SJSA1 (cell line): ENCODE measurements at regions not wholly inside any gene's neighbourhood (a gene's known extent, or its start where the extent isn't known, plus 50 kb on each side); places are given as distances from the start of the nearest gene placed in this dataset.
A peak's percentile ranks its signal among the peaks of the same experiment; 100 is the strongest.

Experiments
- DNase-seq, 2 experiments: peaks; one replicate each; pipeline ENCODE4 v3.0.0-alpha.2; 2015 to 2020; ENCODE audit warnings: low spot score in 2 of 2, low read depth in 1 of 2
- H3K27ac ChIP-seq: fragments of 250-450 bp; sonication (Bioruptor Pico); 2 replicates; pipeline ENCODE4 v1.5.1; 2020; ENCODE audit warnings: mild to moderate bottlenecking, moderate library complexity
- H3K27me3 ChIP-seq: fragments of 250-450 bp; sonication (Bioruptor Pico); replicated peaks from 2 replicates; pipeline ENCODE4 v1.5.1; 2020; ENCODE audit warnings: mild to moderate bottlenecking, moderate library complexity
- H3K36me3 ChIP-seq: fragments of 250-450 bp; sonication (Bioruptor Pico); 2 replicates; pipeline ENCODE4 v1.5.1; 2020; ENCODE audit warnings: mild to moderate bottlenecking
- H3K4me1 ChIP-seq: fragments of 250-450 bp; sonication (Bioruptor Pico); replicated peaks from 2 replicates; pipeline ENCODE4 v1.6.1; 2021; ENCODE audit warnings: mild to moderate bottlenecking
- H3K4me3 ChIP-seq: fragments of 250-450 bp; sonication (Bioruptor Pico); 2 replicates; pipeline ENCODE4 v1.5.1; 2020; ENCODE audit warnings: mild to moderate bottlenecking
- H3K9me3 ChIP-seq: fragments of 250-450 bp; sonication (Bioruptor Pico); replicated peaks from 2 replicates; pipeline ENCODE4 v1.5.1; 2020; ENCODE audit warnings: mild to moderate bottlenecking

DNA sequence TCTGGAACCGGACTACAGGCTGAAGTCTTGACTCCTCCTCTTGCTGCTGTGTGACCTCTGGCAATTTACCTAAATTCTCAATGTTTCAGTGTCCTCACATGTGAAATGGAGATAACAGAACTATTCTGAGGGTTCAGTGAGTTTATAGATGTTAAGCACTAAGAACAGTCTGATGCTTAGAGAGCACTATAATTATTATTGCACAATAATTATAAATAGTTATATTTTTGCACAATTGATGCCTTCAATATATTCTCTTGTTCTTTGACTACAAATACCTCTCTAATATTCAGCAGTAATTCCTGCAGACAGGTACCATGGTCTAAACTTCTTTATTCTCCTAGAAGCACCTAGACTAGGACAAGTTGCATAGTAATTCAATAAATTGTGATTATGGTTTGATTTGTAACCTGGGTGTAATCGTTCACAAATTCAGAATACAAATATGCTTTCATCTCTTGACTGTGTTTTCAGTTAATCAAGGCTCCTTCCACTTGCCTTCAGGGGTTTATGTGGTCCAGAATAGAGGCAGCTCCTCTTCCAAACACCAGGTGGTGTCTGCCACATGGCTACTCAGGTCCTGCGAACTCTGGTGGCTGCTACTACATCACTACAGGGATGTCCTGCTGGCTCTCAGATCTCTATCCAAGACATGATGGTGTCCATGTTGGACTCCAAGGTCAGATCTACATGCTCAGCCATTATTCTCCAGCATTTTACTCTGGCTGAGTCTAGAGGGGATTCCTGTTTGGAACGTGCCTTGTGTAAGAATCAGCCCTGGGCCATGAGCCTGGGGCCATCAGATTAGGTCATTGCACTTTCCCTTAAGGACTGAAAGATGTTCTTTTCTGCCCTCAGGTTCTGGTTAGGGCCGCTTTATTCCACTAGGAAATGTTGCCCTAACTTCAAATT is 103.4 kb downstream of the QRFPR start:
- 0 out of 2 replicates have a peak, but pooled peaks cover 4% of the 10 kb centered on the region for H3K4me1 ChIP-seq
- H3K9me3 ChIP-seq: no peaks in the 10 kb centered on the region
- no peak overlapping the region for H3K4me3 ChIP-seq
- DNase-seq: no peak
- H3K27me3 ChIP-seq: no peaks in the 10 kb centered on the region
- no peak overlapping the region for H3K27ac ChIP-seq
- no peaks in the 10 kb centered on the region for H3K36me3 ChIP-seq

- Histone ChIP-seq H3K27ac (no peak overlapping the region), H3K4me3 (no peak overlapping the region), H3K9me3 (no peaks in the 10 kb centered on the region), H3K27me3 (no peaks in the 10 kb centered on the region), H3K36me3 (no peaks in the 10 kb centered on the region), H3K4me1 (0 out of 2 replicates have a peak, but pooled peaks cover 4% of the 10 kb centered on the region)
- DNase-seq: no peak
These were observed 107.6 kb downstream of the QRFPR start for GRCh38 chr4:121273191-121273590.

- no peaks in the 10 kb centered on the region for H3K9me3 ChIP-seq
- H3K4me3 ChIP-seq: no peak overlapping the region
- peak in 1 of 2 experiments; percentile 27 for DNase-seq
- no peaks in the 10 kb centered on the region for H3K27me3 ChIP-seq
- 0 out of 2 replicates have a peak, but pooled peaks cover 4% of the 10 kb centered on the region for H3K4me1 ChIP-seq
- no peak overlapping the region for H3K27ac ChIP-seq
- no peaks in the 10 kb centered on the region for H3K36me3 ChIP-seq
These were observed 108.3 kb downstream of the QRFPR start for GRCh38 chr4:121272526-121272925.

DNA sequence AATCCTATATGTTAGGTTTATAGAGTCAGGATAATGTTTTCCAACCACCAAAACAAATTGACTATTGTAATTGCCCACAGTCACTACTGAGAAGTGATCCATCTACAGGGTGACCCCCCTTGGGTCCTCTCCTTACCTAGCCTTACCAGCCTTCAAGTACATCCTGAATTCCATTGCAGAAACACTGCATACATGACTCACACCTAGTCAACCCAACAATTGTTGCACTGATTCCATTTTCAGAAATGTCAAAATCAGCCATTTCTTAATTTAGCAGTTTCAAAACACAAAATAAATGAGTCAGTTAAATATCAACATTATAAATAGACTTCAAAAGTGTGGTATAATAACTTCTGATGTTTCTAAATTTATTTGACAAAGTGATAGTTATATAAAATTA is 106.3 kb upstream of the TNIP3 start:
- DNase-seq: no peak
- no peak overlapping the region for H3K4me3 ChIP-seq
- no peaks in the 10 kb centered on the region for H3K9me3 ChIP-seq
- no peaks in the 10 kb centered on the region for H3K27me3 ChIP-seq
- no peaks in the 10 kb centered on the region for H3K36me3 ChIP-seq
- no peak overlapping the region for H3K27ac ChIP-seq
- H3K4me1 ChIP-seq: 0 out of 2 replicates have a peak, but pooled peaks cover 4% of the 10 kb centered on the region

GRCh38 chr4:121269001-121269400 is 104.9 kb upstream of the TNIP3 start:
- H3K9me3 ChIP-seq: no peaks in the 10 kb centered on the region
- H3K36me3 ChIP-seq: no peaks in the 10 kb centered on the region
- 0 out of 2 replicates have a peak, but pooled peaks cover 4% of the 10 kb centered on the region for H3K4me1 ChIP-seq
- H3K27ac ChIP-seq: no peak overlapping the region
- no peaks in the 10 kb centered on the region for H3K27me3 ChIP-seq
- DNase-seq: no peak
- H3K4me3 ChIP-seq: no peak overlapping the region

GRCh38 chr4:121266982-121267381 is 102.9 kb upstream of the TNIP3 start:
- Histone ChIP-seq H3K27ac (no peak overlapping the region), H3K36me3 (no peaks in the 10 kb centered on the region), H3K9me3 (no peaks in the 10 kb centered on the region), H3K4me3 (no peak overlapping the region), H3K27me3 (no peaks in the 10 kb centered on the region), H3K4me1 (no peaks in the 10 kb centered on the region)
- DNase-seq: no peak

- Histone ChIP-seq H3K9me3 (no peaks in the 10 kb centered on the region), H3K4me3 (no peak overlapping the region), H3K36me3 (no peaks in the 10 kb centered on the region), H3K27ac (no peak overlapping the region), H3K27me3 (no peaks in the 10 kb centered on the region), H3K4me1 (no peaks in the 10 kb centered on the region)
- DNase-seq: no peak
These were observed 92.9 kb upstream of the TNIP3 start for GRCh38 chr4:121256887-121257466.

DNA sequence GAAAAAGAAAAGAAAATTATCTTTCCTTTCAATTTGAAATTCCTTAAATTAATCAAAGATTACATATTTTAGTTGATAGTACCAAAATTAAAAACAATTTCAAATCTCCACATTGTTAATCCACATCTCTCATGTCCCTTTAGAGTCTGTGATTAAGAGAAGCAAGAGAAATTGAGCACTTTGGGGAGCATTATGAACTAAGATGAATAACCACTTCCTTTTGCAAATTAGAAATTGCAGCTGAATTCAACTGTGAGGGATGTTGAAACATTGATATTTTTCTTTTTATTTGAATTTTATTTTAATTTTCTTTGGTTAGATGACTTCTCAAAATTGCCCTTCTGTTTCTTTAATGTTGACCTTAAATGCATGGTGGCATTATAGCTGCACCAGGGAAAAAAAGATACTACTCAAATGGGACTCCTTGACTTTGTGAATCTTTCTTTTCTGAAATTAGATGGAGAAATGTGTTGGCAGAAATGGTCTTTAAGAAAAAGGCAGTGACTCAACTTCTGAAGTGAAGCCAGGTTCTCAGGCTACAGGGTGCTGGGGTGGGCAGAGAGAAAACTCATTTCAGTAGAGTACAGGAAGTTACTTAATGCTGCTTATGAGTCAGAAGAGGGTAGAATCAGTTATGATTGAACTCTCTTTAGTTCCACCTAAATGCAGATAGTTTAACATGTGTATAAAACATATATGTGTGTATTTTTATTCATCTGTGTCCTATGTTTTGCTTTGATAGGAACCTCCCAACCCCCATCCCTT is 92.0 kb upstream of the TNIP3 start:
- H3K36me3 ChIP-seq: no peaks in the 10 kb centered on the region
- no peaks in the 10 kb centered on the region for H3K4me1 ChIP-seq
- peak in 1 of 2 experiments; percentile 15 for DNase-seq
- no peaks in the 10 kb centered on the region for H3K27me3 ChIP-seq
- no peak overlapping the region for H3K4me3 ChIP-seq
- H3K9me3 ChIP-seq: no peaks in the 10 kb centered on the region
- H3K27ac ChIP-seq: no peak overlapping the region

DNA sequence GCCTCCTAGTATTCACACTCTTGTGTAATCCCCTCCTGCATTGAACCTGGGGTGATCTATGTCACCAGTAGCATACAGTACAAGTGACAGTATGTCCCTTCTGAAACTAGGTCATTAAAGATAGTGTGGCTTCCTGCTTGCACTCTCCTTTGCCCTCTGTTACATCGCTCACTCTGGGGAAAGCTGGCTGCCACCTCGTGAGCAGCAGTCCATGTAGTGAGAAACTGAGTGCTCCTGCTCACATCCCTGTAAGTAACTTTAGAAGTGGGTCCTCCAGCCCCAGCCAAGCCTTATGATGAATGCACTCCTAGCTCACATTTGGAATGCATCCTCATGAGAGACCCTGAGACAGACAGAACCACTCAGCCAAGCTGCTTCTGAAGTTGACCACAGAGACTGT is 89.8 kb upstream of the TNIP3 start:
- H3K9me3 ChIP-seq: no peaks in the 10 kb centered on the region
- no peaks in the 10 kb centered on the region for H3K36me3 ChIP-seq
- no peaks in the 10 kb centered on the region for H3K4me1 ChIP-seq
- no peaks in the 10 kb centered on the region for H3K27me3 ChIP-seq
- DNase-seq: no peak
- H3K4me3 ChIP-seq: no peak overlapping the region
- no peak overlapping the region for H3K27ac ChIP-seq

GRCh38 chr4:121252224-121252806 is 88.2 kb upstream of the TNIP3 start:
- Histone ChIP-seq H3K36me3 (no peaks in the 10 kb centered on the region), H3K27me3 (no peaks in the 10 kb centered on the region), H3K27ac (no peak overlapping the region), H3K4me3 (no peak overlapping the region), H3K4me1 (no peaks in the 10 kb centered on the region), H3K9me3 (no peaks in the 10 kb centered on the region)
- DNase-seq: peak; percentile 53 to 56

DNA sequence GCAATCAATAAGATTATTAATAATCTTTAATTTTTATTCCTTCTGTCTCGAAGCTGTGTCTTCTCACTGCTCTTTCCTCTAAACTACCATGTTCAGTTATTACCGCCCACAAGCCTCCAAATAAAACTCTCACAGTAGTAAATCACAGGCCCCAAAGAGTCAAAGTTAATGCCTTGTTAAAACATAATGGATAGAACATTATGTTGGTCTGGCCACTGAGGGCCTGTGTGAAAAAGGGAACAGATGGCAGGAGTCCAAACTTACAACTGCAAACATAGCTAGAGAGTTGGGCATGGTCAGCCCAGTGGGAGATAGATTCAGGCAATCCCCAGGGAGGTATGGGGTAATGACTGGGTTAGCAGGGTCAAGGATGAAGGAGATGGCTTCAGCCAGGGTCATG is 84.6 kb upstream of the TNIP3 start:
- no peak for DNase-seq
- Histone ChIP-seq H3K27me3 (no peaks in the 10 kb centered on the region; the same call in 1 of the 2 replicates), H3K4me1 (no peaks in the 10 kb centered on the region), H3K27ac (no peak overlapping the region), H3K4me3 (no peak overlapping the region), H3K9me3 (no peaks in the 10 kb centered on the region), H3K36me3 (no peaks in the 10 kb centered on the region)

DNA sequence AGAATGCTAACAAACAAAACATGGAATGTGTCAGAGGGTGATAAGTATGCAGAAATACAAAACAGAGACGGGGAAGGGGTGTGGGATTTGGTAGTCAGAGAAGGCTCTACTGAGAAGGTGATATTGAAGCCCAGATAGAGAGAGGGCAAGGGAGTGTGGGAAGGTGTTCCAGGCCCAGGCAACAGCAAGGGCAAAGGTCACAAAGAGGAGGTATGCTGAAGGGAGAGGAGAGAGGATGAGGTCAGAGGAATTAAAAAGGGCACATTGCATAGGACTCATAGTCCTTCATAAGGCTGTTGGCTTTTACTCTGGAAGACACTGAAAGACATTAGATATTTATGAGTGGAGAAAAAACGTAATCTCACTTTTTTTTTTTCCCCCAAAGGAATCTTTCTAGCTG is 82.6 kb upstream of the TNIP3 start:
- no peaks in the 10 kb centered on the region for H3K36me3 ChIP-seq
- DNase-seq: no peak
- no peaks in the 10 kb centered on the region for H3K9me3 ChIP-seq
- no peak overlapping the region for H3K4me3 ChIP-seq
- no peak overlapping the region for H3K27ac ChIP-seq
- no peaks in the 10 kb centered on the region; the same call in 1 of the 2 replicates for H3K27me3 ChIP-seq
- H3K4me1 ChIP-seq: no peaks in the 10 kb centered on the region

DNA sequence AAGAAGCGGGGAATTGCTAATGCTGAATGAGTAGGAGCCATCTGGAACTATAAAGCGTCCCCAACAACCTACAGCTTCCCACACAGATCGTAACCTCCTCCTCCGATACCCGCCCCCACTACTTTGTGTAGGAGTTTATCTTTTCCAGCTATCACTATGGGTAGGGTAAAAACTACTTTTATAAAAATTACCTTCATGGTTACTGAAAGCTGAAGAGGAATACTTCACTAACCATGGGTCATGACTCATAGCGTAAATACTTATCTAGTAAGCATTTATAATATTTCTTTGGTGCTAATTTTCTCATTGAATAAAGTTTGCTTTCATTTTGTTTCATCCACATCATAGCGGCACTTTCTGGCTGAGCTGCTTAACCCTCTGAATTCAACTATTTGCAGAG is 79.4 kb upstream of the TNIP3 start:
- no peak overlapping the region for H3K27ac ChIP-seq
- no peaks in the 10 kb centered on the region for H3K4me1 ChIP-seq
- no peaks in the 10 kb centered on the region for H3K9me3 ChIP-seq
- H3K36me3 ChIP-seq: no peaks in the 10 kb centered on the region
- no peak overlapping the region for H3K4me3 ChIP-seq
- no peak for DNase-seq
- no peaks in the 10 kb centered on the region; the same call in 1 of the 2 replicates for H3K27me3 ChIP-seq
